Mesendoderm (in vitro differentiated cells): ENCODE measurements at regions not wholly inside any gene's neighbourhood (a gene's known extent, or its start where the extent isn't known, plus 50 kb on each side); places are given as distances from the start of the nearest gene placed in this dataset.

Source experiments
- DNase-seq: peaks from one replicate; pipeline ENCODE4 v3.0.0; 2013
- H2AK5ac ChIP-seq: 2 replicates; pipeline ENCODE4 v1.6.1; 2013; ENCODE audit warnings: low read length, inconsistent platforms
- H2BK120ac ChIP-seq: 2 replicates; pipeline ENCODE4 v1.6.1; 2013; ENCODE audit warnings: low read depth, mild to moderate bottlenecking, low read length, moderate library complexity, mixed read lengths
- H2BK15ac ChIP-seq: replicated peaks from 2 replicates; pipeline ENCODE4 v1.6.1; 2013; ENCODE audit warnings: low read depth, mild to moderate bottlenecking, moderate library complexity
- H2BK5ac ChIP-seq: 2 replicates; pipeline ENCODE4 v1.6.1; 2013; ENCODE audit warnings: low read length, inconsistent platforms
- H3K18ac ChIP-seq: 2 replicates; pipeline ENCODE4 v1.6.1; 2013; ENCODE audit warnings: mild to moderate bottlenecking, low read length, mixed read lengths
- H3K23ac ChIP-seq: one replicate; pipeline ENCODE4 v1.6.1; 2013; ENCODE audit warnings: low read length
- H3K27ac ChIP-seq: 2 replicates; pipeline ENCODE4 v1.5.1; 2013; ENCODE audit warnings: low read depth, mild to moderate bottlenecking, inconsistent platforms, low read length, moderate library complexity
- H3K27me3 ChIP-seq: 2 replicates; pipeline ENCODE4 v1.6.1; 2013; ENCODE audit warnings: low read length, control low read depth, mild to moderate bottlenecking, inconsistent platforms; ENCODE audit not compliant: insufficient read depth, poor library complexity
- H3K36me3 ChIP-seq: 2 replicates; pipeline ENCODE4 v1.6.1; 2013; ENCODE audit warnings: low read length, inconsistent platforms; ENCODE audit not compliant: control insufficient read depth, insufficient read depth
- H3K4ac ChIP-seq: one replicate; pipeline ENCODE4 v1.6.1; 2013; ENCODE audit warnings: low read depth, mild to moderate bottlenecking, low read length, moderate library complexity
- H3K4me1 ChIP-seq: 2 replicates; pipeline ENCODE4 v1.6.1; 2013; ENCODE audit warnings: low read depth, low read length, inconsistent platforms; ENCODE audit not compliant: control insufficient read depth
- H3K4me2 ChIP-seq: 2 replicates; pipeline ENCODE4 v1.6.1; 2013; ENCODE audit warnings: low read length
- H3K4me3 ChIP-seq: 2 replicates; pipeline ENCODE4 v1.5.1; 2013; ENCODE audit warnings: mild to moderate bottlenecking, low read length
- H3K56ac ChIP-seq: one replicate; pipeline ENCODE4 v1.6.1; 2013; ENCODE audit warnings: low read length
- H3K79me1 ChIP-seq: 2 replicates; pipeline ENCODE4 v1.6.1; 2013; ENCODE audit warnings: low read length, inconsistent platforms
- H3K79me2 ChIP-seq: 2 replicates; pipeline ENCODE4 v1.6.1; 2013; ENCODE audit warnings: mild to moderate bottlenecking, low read length; ENCODE audit not compliant: control insufficient read depth, insufficient read depth
- H3K9ac ChIP-seq: 2 replicates; pipeline ENCODE4 v1.6.1; 2013; ENCODE audit warnings: low read length, inconsistent platforms
- H4K5ac ChIP-seq: one replicate; pipeline ENCODE4 v1.6.1; 2013; ENCODE audit warnings: low read length
- H4K8ac ChIP-seq: one replicate; pipeline ENCODE4 v1.6.1; 2013; ENCODE audit warnings: low read depth, mild to moderate bottlenecking, control low read depth, low read length, moderate library complexity
- WGBS: extraction: QIAGEN DNeasy Blood & Tissue Kit; methylation state at CpG from one replicate; pipeline ENCODE4 v1.1.7; 2013; ENCODE audit warnings: low lambda C conversion rate, missing lambda C conversion rate; ENCODE audit not compliant: insufficient coverage; ENCODE audit errors: extremely low coverage; 5-methylcytosine and 5-hydroxymethylcytosine counted together

GRCh38 chr18:66949419-66949818 is 345.5 kb upstream of the CDH19 start:
- no peak overlapping the region for H3K27ac ChIP-seq

GRCh38 chr18:66937546-66937945 is 333.7 kb upstream of the CDH19 start:
- Histone ChIP-seq H3K79me2 (no peaks in the 10 kb centered on the region), H2BK120ac (no peak overlapping the region), H3K56ac (no peak overlapping the region), H2AK5ac (no peak overlapping the region), H3K9ac (no peak overlapping the region), H2BK5ac (no peak overlapping the region), H3K4me2 (no peak overlapping the region), H3K79me1 (no peaks in the 10 kb centered on the region), H3K4me1 (no peaks in the 10 kb centered on the region), H3K27ac (no peak overlapping the region), H3K23ac (no peak overlapping the region), H4K8ac (no peak overlapping the region), H3K4me3 (no peak overlapping the region), H3K18ac (no peak overlapping the region), H4K5ac (no peak overlapping the region), H2BK15ac (no peak overlapping the region), H3K36me3 (no peaks in the 10 kb centered on the region), H3K27me3 (no peaks in the 10 kb centered on the region), H3K4ac (no peak overlapping the region)
- DNase-seq = no peak
- WGBS = no CpG with 5 or more reads among the region's 2 CpGs

More at GRCh38 chr18:66949419-66949818, 345.5 kb upstream of the CDH19 start:
- Histone ChIP-seq H2BK15ac (no peak overlapping the region), H3K9ac (no peak overlapping the region), H3K4me2 (no peak overlapping the region), H3K18ac (no peak overlapping the region), H3K27me3 (no peaks in the 10 kb centered on the region), H3K4me1 (no peaks in the 10 kb centered on the region), H3K79me2 (no peaks in the 10 kb centered on the region), H3K4me3 (no peak overlapping the region), H3K79me1 (no peaks in the 10 kb centered on the region), H3K4ac (no peak overlapping the region), H3K36me3 (no peaks in the 10 kb centered on the region), H4K8ac (no peak overlapping the region), H4K5ac (no peak overlapping the region), H3K23ac (no peak overlapping the region), H2AK5ac (no peak overlapping the region), H2BK5ac (no peak overlapping the region), H3K56ac (no peak overlapping the region), H2BK120ac (no peak overlapping the region)
- DNase-seq = no peak
- WGBS = no CpG with 5 or more reads among the region's 14 CpGs

- Histone ChIP-seq H3K56ac (no peak overlapping the region), H3K4me2 (no peak overlapping the region), H4K5ac (no peak overlapping the region), H2BK120ac (no peak overlapping the region), H3K4me3 (no peak overlapping the region), H3K9ac (no peak overlapping the region), H3K4me1 (peaks cover 1% of the 10 kb centered on the region), H2BK15ac (no peak overlapping the region), H3K27me3 (no peaks in the 10 kb centered on the region), H2BK5ac (no peak overlapping the region), H3K79me2 (no peaks in the 10 kb centered on the region), H3K36me3 (no peaks in the 10 kb centered on the region), H3K79me1 (no peaks in the 10 kb centered on the region), H3K18ac (no peak overlapping the region), H3K27ac (no peak overlapping the region), H2AK5ac (no peak overlapping the region), H3K23ac (no peak overlapping the region), H3K4ac (no peak overlapping the region), H4K8ac (no peak overlapping the region)
- WGBS = no CpG with 5 or more reads among the region's 11 CpGs
- DNase-seq = peak; percentile 34
Observed at GRCh38 chr18:66931010-66931409, 327.1 kb upstream of the CDH19 start.

- no peak overlapping the region for H2BK120ac ChIP-seq
- no peak overlapping the region for H3K56ac ChIP-seq
- no peak overlapping the region for H3K18ac ChIP-seq
- H3K27ac ChIP-seq = no peak overlapping the region
- H3K27me3 ChIP-seq = no peaks in the 10 kb centered on the region
- H3K79me1 ChIP-seq = no peaks in the 10 kb centered on the region
- no peak overlapping the region for H3K9ac ChIP-seq
- no peaks in the 10 kb centered on the region for H3K4me1 ChIP-seq
- H3K36me3 ChIP-seq = no peaks in the 10 kb centered on the region
- no peak overlapping the region for H3K23ac ChIP-seq
- H3K4me3 ChIP-seq = no peak overlapping the region
- H3K4me2 ChIP-seq = no peak overlapping the region
- no peak overlapping the region for H4K8ac ChIP-seq
- no peak overlapping the region for H4K5ac ChIP-seq
- no peak overlapping the region for H2BK5ac ChIP-seq
- no peak overlapping the region for H2AK5ac ChIP-seq
- H2BK15ac ChIP-seq = no peak overlapping the region
- DNase-seq = no peak
- H3K4ac ChIP-seq = no peak overlapping the region
- no peaks in the 10 kb centered on the region for H3K79me2 ChIP-seq
Observed at GRCh38 chr18:66916834-66917233, 312.9 kb upstream of the CDH19 start.

- Histone ChIP-seq H3K79me1 (no peaks in the 10 kb centered on the region), H2AK5ac (no peak overlapping the region), H2BK120ac (no peak overlapping the region), H2BK5ac (no peak overlapping the region), H3K27me3 (no peaks in the 10 kb centered on the region), H3K56ac (no peak overlapping the region), H3K9ac (no peak overlapping the region), H4K8ac (no peak overlapping the region), H3K79me2 (no peaks in the 10 kb centered on the region), H4K5ac (no peak overlapping the region), H3K23ac (no peak overlapping the region), H3K27ac (no peak overlapping the region), H2BK15ac (no peak overlapping the region), H3K4me3 (no peak overlapping the region), H3K4me2 (no peak overlapping the region), H3K18ac (no peak overlapping the region), H3K36me3 (no peaks in the 10 kb centered on the region), H3K4ac (no peak overlapping the region), H3K4me1 (no peaks in the 10 kb centered on the region)
- DNase-seq = no peak
Observed at GRCh38 chr18:66900837-66901236, 296.9 kb upstream of the CDH19 start.

GRCh38 chr18:66895631-66896030 is 291.7 kb upstream of the CDH19 start:
- no peak overlapping the region for H3K9ac ChIP-seq
- H2BK120ac ChIP-seq = no peak overlapping the region
- no peaks in the 10 kb centered on the region for H3K27me3 ChIP-seq
- no peaks in the 10 kb centered on the region for H3K79me2 ChIP-seq
- H2BK15ac ChIP-seq = no peak overlapping the region
- H2AK5ac ChIP-seq = no peak overlapping the region
- no peak overlapping the region for H3K4me2 ChIP-seq
- no peak overlapping the region for H3K23ac ChIP-seq
- no peak overlapping the region for H3K4me3 ChIP-seq
- H4K8ac ChIP-seq = no peak overlapping the region
- H3K4ac ChIP-seq = no peak overlapping the region
- DNase-seq = peak; percentile 76
- no peaks in the 10 kb centered on the region for H3K36me3 ChIP-seq
- H3K4me1 ChIP-seq = no peaks in the 10 kb centered on the region
- H4K5ac ChIP-seq = no peak overlapping the region
- no peak overlapping the region for H3K18ac ChIP-seq
- no peak overlapping the region for H3K56ac ChIP-seq
- H2BK5ac ChIP-seq = no peak overlapping the region
- no peak overlapping the region for H3K27ac ChIP-seq
- H3K79me1 ChIP-seq = no peaks in the 10 kb centered on the region
